IMR-90 (cell line): ENCODE measurements at regions not wholly inside any gene's neighbourhood (a gene's known extent, or its start where the extent isn't known, plus 50 kb on each side); places are given as distances from the start of the nearest gene placed in this dataset.

ENCODE experiments used
- ATAC-seq: fragments of 200-7000 bp; cut with Tn5 transposase; 2 replicates; pipeline ENCODE4 v1.9.1; 2020; ENCODE audit warnings: low read depth, mild to moderate bottlenecking, moderate library complexity
- BruUV-seq: library from RNA; stranded (reverse); fragments of 400-500 nt; replicated peaks from 2 replicates; lab custom pipeline; 2021; lab: Mats Ljungman, UMichigan
- CTCF ChIA-PET: fragments of 300-600 bp; formaldehyde crosslinking; extraction: SDS; loops from one replicate; lab custom pipeline; 2021; ENCODE audit warnings: antibody characterized with exemption; lab: Yijun Ruan, JAX
- POLR2A ChIA-PET: fragments of 300-600 bp; sonication (Branson Sonifier 250); formaldehyde crosslinking; loops from one replicate; lab custom pipeline; 2022; ENCODE audit warnings: antibody characterized with exemption; ENCODE audit not compliant: unreplicated experiment; lab: Charles Lee
- DNase-seq: peaks from one replicate; pipeline ENCODE4 v3.0.0; 2013
- H2AFZ ChIP-seq: replicated peaks from 2 replicates; pipeline ENCODE3; 2013; ENCODE audit warnings: low read length, mild to moderate bottlenecking; ENCODE audit not compliant: poor library complexity
- H2AK5ac ChIP-seq: 2 replicates; pipeline ENCODE4 v1.6.1; 2013; ENCODE audit warnings: low read depth, low read length, inconsistent platforms
- H2AK9ac ChIP-seq: replicated peaks from 2 replicates; pipeline ENCODE3; 2013; ENCODE audit warnings: mild to moderate bottlenecking, low read depth, low read length, moderate library complexity; ENCODE audit not compliant: poor library complexity
- H2BK120ac ChIP-seq: 2 replicates; pipeline ENCODE4 v1.6.1; 2013; ENCODE audit warnings: low read depth, low read length, inconsistent platforms
- H2BK15ac ChIP-seq: 3 replicates; pipeline ENCODE4 v1.6.1; 2013; ENCODE audit warnings: low read depth, low read length, inconsistent platforms
- H2BK20ac ChIP-seq: 2 replicates; pipeline ENCODE4 v1.6.1; 2013; ENCODE audit warnings: low read depth, mild to moderate bottlenecking, inconsistent platforms, low read length, moderate library complexity
- H2BK5ac ChIP-seq: 2 replicates; pipeline ENCODE4 v1.6.1; 2013; ENCODE audit warnings: mild to moderate bottlenecking, low read depth, low read length, inconsistent platforms; ENCODE audit not compliant: poor library complexity, severe bottlenecking
- H3K14ac ChIP-seq: replicated peaks from 2 replicates; pipeline ENCODE4 v1.6.1; 2013; ENCODE audit warnings: low read depth, low read length, inconsistent platforms
- H3K18ac ChIP-seq: 2 replicates; pipeline ENCODE4 v1.6.1; 2013; ENCODE audit warnings: low read depth, low read length, control low read depth
- H3K23ac ChIP-seq: 2 replicates; pipeline ENCODE4 v1.6.1; 2013; ENCODE audit warnings: low read depth, low read length, inconsistent platforms
- H3K27ac ChIP-seq: 2 replicates; pipeline ENCODE4 v1.5.1; 2013; ENCODE audit warnings: mild to moderate bottlenecking, control low read depth, low read length; ENCODE audit not compliant: insufficient read depth
- H3K27me3 ChIP-seq: 2 replicates; pipeline ENCODE4 v1.6.1; 2013; ENCODE audit warnings: low read length; ENCODE audit not compliant: control insufficient read depth, insufficient read depth
- H3K36me3 ChIP-seq: 2 replicates; pipeline ENCODE4 v1.6.1; 2013; ENCODE audit warnings: low read length, mixed read lengths; ENCODE audit not compliant: control insufficient read depth, insufficient read depth
- H3K4ac ChIP-seq: 2 replicates; pipeline ENCODE4 v1.6.1; 2013; ENCODE audit warnings: low read depth, low read length, inconsistent platforms
- H3K4me1 ChIP-seq: 2 replicates; pipeline ENCODE4 v1.6.1; 2013; ENCODE audit warnings: low read length, mixed read lengths; ENCODE audit not compliant: control insufficient read depth, insufficient read depth
- H3K4me2 ChIP-seq: 2 replicates; pipeline ENCODE4 v1.6.1; 2013; ENCODE audit warnings: low read depth, mild to moderate bottlenecking, control low read depth, low read length, moderate library complexity
- H3K4me3 ChIP-seq: 2 replicates; pipeline ENCODE4 v1.5.1; 2013; ENCODE audit warnings: low read depth, mild to moderate bottlenecking, control low read depth, low read length, moderate library complexity; ENCODE audit not compliant: insufficient read depth
- H3K56ac ChIP-seq: 2 replicates; pipeline ENCODE4 v1.6.1; 2013; ENCODE audit warnings: low read length, inconsistent platforms; ENCODE audit not compliant: insufficient read depth; ENCODE audit errors: extremely low read depth
- H3K79me1 ChIP-seq, 2 experiments: 2 replicates each; pipeline ENCODE4 v1.6.1; 2013; ENCODE audit warnings: low read length in 2 of 2, inconsistent platforms in 1 of 2, low read depth in 1 of 2
- H3K9ac ChIP-seq: 2 replicates; pipeline ENCODE4 v1.6.1; 2013; ENCODE audit warnings: low read depth, low read length, control low read depth
- H3K9me1 ChIP-seq: 2 replicates; pipeline ENCODE4 v1.6.1; 2013; ENCODE audit warnings: low read length, inconsistent platforms; ENCODE audit not compliant: insufficient read depth
- H3K9me3 ChIP-seq: 2 replicates; pipeline ENCODE4 v1.6.1; 2013; ENCODE audit warnings: low read length; ENCODE audit not compliant: control insufficient read depth, insufficient read depth
- H4K20me1 ChIP-seq: 2 replicates; pipeline ENCODE4 v1.6.1; 2013; ENCODE audit warnings: low read length, inconsistent platforms; ENCODE audit not compliant: insufficient read depth
- H4K5ac ChIP-seq: 2 replicates; pipeline ENCODE4 v1.6.1; 2013; ENCODE audit warnings: mild to moderate bottlenecking, low read depth, low read length, control low read depth
- H4K8ac ChIP-seq, 2 experiments: 2 replicates each; pipeline ENCODE4 v1.6.1; 2013; ENCODE audit warnings: low read depth in 2 of 2, low read length in 2 of 2, control low read depth in 1 of 2, inconsistent platforms in 1 of 2
- H4K91ac ChIP-seq: 2 replicates; pipeline ENCODE4 v1.6.1; 2013; ENCODE audit warnings: low read depth, low read length, inconsistent platforms; ENCODE audit not compliant: insufficient read depth
- BHLHE40 ChIP-seq: fragments of 150-350 bp; IDR thresholded peaks from 2 replicates; pipeline ENCODE4 v1.6.1; 2016; ENCODE audit warnings: mild to moderate bottlenecking, low read depth, low read length
- CEBPB ChIP-seq: IDR thresholded peaks from 2 replicates; pipeline ENCODE4 v1.6.1; 2012; ENCODE audit warnings: low read depth, low read length, improper control_type of control experiment
- CHD1 ChIP-seq: IDR thresholded peaks from 2 replicates; pipeline ENCODE4 v1.6.1; 2012; ENCODE audit warnings: low read depth, low read length, improper control_type of control experiment
- FOS ChIP-seq: fragments of 150-350 bp; IDR thresholded peaks from 2 replicates; pipeline ENCODE4 v1.6.1; 2016; ENCODE audit warnings: low read depth, low read length
- MAFK ChIP-seq: IDR thresholded peaks from 2 replicates; pipeline ENCODE4 v1.6.1; 2012; ENCODE audit warnings: low read depth, low read length, improper control_type of control experiment
- MAZ ChIP-seq: IDR thresholded peaks from 2 replicates; pipeline ENCODE4 v1.6.1; 2012; ENCODE audit warnings: low read depth, mild to moderate bottlenecking, low read length, improper control_type of control experiment, moderate library complexity, borderline replicate concordance
- MXI1 ChIP-seq: IDR thresholded peaks from 2 replicates; pipeline ENCODE4 v1.6.1; 2012; ENCODE audit warnings: low read depth, mild to moderate bottlenecking, low read length, moderate library complexity, borderline replicate concordance
- NFE2L2 ChIP-seq: fragments of 150-350 bp; IDR thresholded peaks from 2 replicates; pipeline ENCODE4 v1.6.1; 2016; ENCODE audit warnings: low read depth, mild to moderate bottlenecking, low read length
- POLR2A ChIP-seq: IDR thresholded peaks from 2 replicates; pipeline ENCODE4 v1.6.1; 2012; ENCODE audit warnings: mild to moderate bottlenecking, low read depth, low read length
- RAD21 ChIP-seq: IDR thresholded peaks from 2 replicates; pipeline ENCODE4 v1.6.1; 2012; ENCODE audit warnings: low read length, improper control_type of control experiment
- RCOR1 ChIP-seq: IDR thresholded peaks from 2 replicates; pipeline ENCODE4 v1.6.1; 2012; ENCODE audit warnings: mild to moderate bottlenecking, low read length, improper control_type of control experiment; ENCODE audit not compliant: insufficient replicate concordance
- RFX5 ChIP-seq: IDR thresholded peaks from 2 replicates; pipeline ENCODE4 v1.8.0; 2012; ENCODE audit warnings: low read depth, mild to moderate bottlenecking, low read length, moderate library complexity
- SMC3 ChIP-seq: fragments of 150-350 bp; IDR thresholded peaks from 2 replicates; pipeline ENCODE4 v1.6.1; 2016; ENCODE audit warnings: low read depth, mild to moderate bottlenecking, antibody characterized with exemption, low read length, moderate library complexity
- dilution Hi-C: fragments of 300-500 bp; cut with HindIII; formaldehyde crosslinking; loops from one replicate; pipeline ENCODE4 v1.14.3; 2018; ENCODE audit warnings: low sequenced_read_pairs; ENCODE audit not compliant: unreplicated experiment
- in situ Hi-C: fragments of 300-500 bp; cut with MboI; formaldehyde crosslinking; loops from 3 replicates; pipeline ENCODE4 v1.14.3; 2019; ENCODE audit warnings: low sequenced_read_pairs, inconsistent platforms, mixed read lengths
- intact Hi-C: fragments of 100-400 bp; cut with micrococcal nuclease; formaldehyde crosslinking; loops from 2 replicates; pipeline ENCODE4 v1.10.0; 2022
- TF ChIP-seq, protein P1 (sequence below): fragments of 150-350 bp; IDR thresholded peaks from 2 replicates; pipeline ENCODE4 v1.6.1; 2016; ENCODE audit warnings: low read depth, mild to moderate bottlenecking, low read length, moderate library complexity, borderline replicate concordance
- TF ChIP-seq, protein P2 (sequence below): fragments of 150-350 bp; IDR thresholded peaks from 2 replicates; pipeline ENCODE4 v1.6.1; 2017; ENCODE audit warnings: mild to moderate bottlenecking, antibody characterized with exemption, low read length, low read depth
- TF ChIP-seq, protein P3 (sequence below): conservative IDR thresholded peaks from 2 replicates; pipeline ENCODE4 v1.5.1; 2012; ENCODE audit warnings: mild to moderate bottlenecking, low read depth, low read length, improper control_type of control experiment

DNA sequence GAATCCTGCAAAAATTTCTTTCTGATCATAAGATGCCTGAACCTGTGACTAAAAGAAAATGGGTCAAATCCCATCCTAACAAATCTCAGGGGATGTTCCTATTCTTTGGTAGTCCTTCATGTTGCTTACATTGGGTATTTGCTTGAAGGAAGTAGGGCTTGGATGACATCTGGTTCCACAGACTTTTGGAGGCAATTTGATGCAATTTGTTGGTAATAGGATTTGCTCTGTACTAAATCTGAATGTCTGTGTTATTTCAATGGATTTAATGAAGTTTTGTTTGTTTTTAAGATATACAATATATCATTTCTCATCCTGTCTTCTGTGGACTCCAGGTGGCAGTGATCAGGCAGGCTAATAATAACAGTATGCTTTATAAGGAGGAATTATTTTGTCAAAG is 457.9 kb downstream of the ZSWIM6 start:
- ChIA-PET CTCF (no interaction called here), POLR2A (no interaction called here)
- no peak overlapping the region for H4K8ac ChIP-seq
- H3K79me1 ChIP-seq = no peaks in the 10 kb centered on the region
- no peak overlapping the region for H4K5ac ChIP-seq
- ATAC-seq (no peak), DNase-seq (no peak)
- H3K4me3 ChIP-seq = no peak overlapping the region
- no peak overlapping the region for H2AK5ac ChIP-seq
- no peak overlapping the region for H3K9ac ChIP-seq
- no peaks in the 10 kb centered on the region for H3K9me3 ChIP-seq
- H3K4ac ChIP-seq = no peak overlapping the region
- H3K9me1 ChIP-seq = no peaks in the 10 kb centered on the region
- no peaks in the 10 kb centered on the region for H4K20me1 ChIP-seq
- no peak overlapping the region for H3K18ac ChIP-seq
- no TSS peak for BruUV-seq
- H3K14ac ChIP-seq = no peak overlapping the region
- no peak overlapping the region for H3K4me2 ChIP-seq
- H2BK120ac ChIP-seq = no peak overlapping the region
- H2BK15ac ChIP-seq = no peak overlapping the region
- no peak overlapping the region for H3K56ac ChIP-seq
- no peak overlapping the region for H2BK5ac ChIP-seq
- H2AK9ac ChIP-seq = no peak overlapping the region
- dilution Hi-C loops = no loop called here
- H4K91ac ChIP-seq = no peak overlapping the region
- H3K23ac ChIP-seq = no peak overlapping the region
- in situ Hi-C loops = no loop called here
- no peaks in the 10 kb centered on the region for H3K36me3 ChIP-seq
- H3K27ac ChIP-seq = no peak overlapping the region
- TF ChIP-seq RAD21 = no peak
- no peak for TF ChIP-seq MAFK
- TF ChIP-seq, protein P1, sequence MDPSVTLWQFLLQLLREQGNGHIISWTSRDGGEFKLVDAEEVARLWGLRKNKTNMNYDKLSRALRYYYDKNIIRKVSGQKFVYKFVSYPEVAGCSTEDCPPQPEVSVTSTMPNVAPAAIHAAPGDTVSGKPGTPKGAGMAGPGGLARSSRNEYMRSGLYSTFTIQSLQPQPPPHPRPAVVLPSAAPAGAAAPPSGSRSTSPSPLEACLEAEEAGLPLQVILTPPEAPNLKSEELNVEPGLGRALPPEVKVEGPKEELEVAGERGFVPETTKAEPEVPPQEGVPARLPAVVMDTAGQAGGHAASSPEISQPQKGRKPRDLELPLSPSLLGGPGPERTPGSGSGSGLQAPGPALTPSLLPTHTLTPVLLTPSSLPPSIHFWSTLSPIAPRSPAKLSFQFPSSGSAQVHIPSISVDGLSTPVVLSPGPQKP = no peak
- no peak for TF ChIP-seq SMC3
- TF ChIP-seq BHLHE40 = no peak
- no peak for TF ChIP-seq FOS
- no peak for TF ChIP-seq POLR2A
- TF ChIP-seq, protein P2, sequence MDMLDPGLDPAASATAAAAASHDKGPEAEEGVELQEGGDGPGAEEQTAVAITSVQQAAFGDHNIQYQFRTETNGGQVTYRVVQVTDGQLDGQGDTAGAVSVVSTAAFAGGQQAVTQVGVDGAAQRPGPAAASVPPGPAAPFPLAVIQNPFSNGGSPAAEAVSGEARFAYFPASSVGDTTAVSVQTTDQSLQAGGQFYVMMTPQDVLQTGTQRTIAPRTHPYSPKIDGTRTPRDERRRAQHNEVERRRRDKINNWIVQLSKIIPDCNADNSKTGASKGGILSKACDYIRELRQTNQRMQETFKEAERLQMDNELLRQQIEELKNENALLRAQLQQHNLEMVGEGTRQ = no peak
- TF ChIP-seq NFE2L2 = no peak
- TF ChIP-seq MXI1 = no peak
- no peak for TF ChIP-seq CHD1
- TF ChIP-seq MAZ = no peak
- TF ChIP-seq CEBPB = no peak
- TF ChIP-seq, protein P3, sequence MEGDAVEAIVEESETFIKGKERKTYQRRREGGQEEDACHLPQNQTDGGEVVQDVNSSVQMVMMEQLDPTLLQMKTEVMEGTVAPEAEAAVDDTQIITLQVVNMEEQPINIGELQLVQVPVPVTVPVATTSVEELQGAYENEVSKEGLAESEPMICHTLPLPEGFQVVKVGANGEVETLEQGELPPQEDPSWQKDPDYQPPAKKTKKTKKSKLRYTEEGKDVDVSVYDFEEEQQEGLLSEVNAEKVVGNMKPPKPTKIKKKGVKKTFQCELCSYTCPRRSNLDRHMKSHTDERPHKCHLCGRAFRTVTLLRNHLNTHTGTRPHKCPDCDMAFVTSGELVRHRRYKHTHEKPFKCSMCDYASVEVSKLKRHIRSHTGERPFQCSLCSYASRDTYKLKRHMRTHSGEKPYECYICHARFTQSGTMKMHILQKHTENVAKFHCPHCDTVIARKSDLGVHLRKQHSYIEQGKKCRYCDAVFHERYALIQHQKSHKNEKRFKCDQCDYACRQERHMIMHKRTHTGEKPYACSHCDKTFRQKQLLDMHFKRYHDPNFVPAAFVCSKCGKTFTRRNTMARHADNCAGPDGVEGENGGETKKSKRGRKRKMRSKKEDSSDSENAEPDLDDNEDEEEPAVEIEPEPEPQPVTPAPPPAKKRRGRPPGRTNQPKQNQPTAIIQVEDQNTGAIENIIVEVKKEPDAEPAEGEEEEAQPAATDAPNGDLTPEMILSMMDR = no peak
- TF ChIP-seq RCOR1 = no peak
- no peak for TF ChIP-seq RFX5
- H3K4me1 ChIP-seq = no peaks in the 10 kb centered on the region
- no peak overlapping the region for H2AFZ ChIP-seq
- H2BK20ac ChIP-seq = no peak overlapping the region
- H3K27me3 ChIP-seq = no peaks in the 10 kb centered on the region; the same call in 1 of the 2 replicates
- intact Hi-C loops = no loop called here
